ENCODE measurements at regions not wholly inside any gene's neighbourhood (a gene's known extent, or its start where the extent isn't known, plus 50 kb on each side); places are given as distances from the start of the nearest gene placed in this dataset.

GRCh38 chr5:3032513-3032912, 281.0 kb upstream of the IRX2 start:
- no peak overlapping the region for H3K4me3 Mint-ChIP-seq
- H3K36me3 Mint-ChIP-seq (ENCODE audit: low read depth), result no peaks in the 10 kb centered on the region
- no peaks in the 10 kb centered on the region for H3K4me1 Mint-ChIP-seq (ENCODE audit: low read depth)
- no peak overlapping the region for H3K27ac Mint-ChIP-seq
- peaks cover 27% of the 10 kb centered on the region for H3K9me3 Mint-ChIP-seq
- no peaks in the 10 kb centered on the region for H3K27me3 Mint-ChIP-seq (ENCODE audit: low read depth)

GRCh38 chr5:3031733-3032378, 280.4 kb upstream of the IRX2 start:
- no peak overlapping the region for H3K27ac Mint-ChIP-seq
- no peaks in the 10 kb centered on the region for H3K36me3 Mint-ChIP-seq (ENCODE audit: low read depth)

GRCh38 chr5:3030511-3031165, 279.2 kb upstream of the IRX2 start:
- Mint-ChIP-seq H3K27ac (no peak overlapping the region), H3K27me3 (ENCODE audit: low read depth) (no peaks in the 10 kb centered on the region), H3K4me3 (no peak overlapping the region), H3K36me3 (ENCODE audit: low read depth) (no peaks in the 10 kb centered on the region), H3K4me1 (ENCODE audit: low read depth) (no peaks in the 10 kb centered on the region), H3K9me3 (peaks cover 36% of the 10 kb centered on the region)

More at GRCh38 chr5:3031733-3032378, 280.4 kb upstream of the IRX2 start:
- Mint-ChIP-seq H3K27me3 (ENCODE audit: low read depth) (no peaks in the 10 kb centered on the region), H3K4me1 (ENCODE audit: low read depth) (no peaks in the 10 kb centered on the region), H3K9me3 (peaks cover 27% of the 10 kb centered on the region), H3K4me3 (no peak overlapping the region)

GRCh38 chr5:3029396-3029795, 277.9 kb upstream of the IRX2 start:
- Mint-ChIP-seq H3K27ac (no peak overlapping the region), H3K9me3 (peaks cover 38% of the 10 kb centered on the region), H3K27me3 (ENCODE audit: low read depth) (no peaks in the 10 kb centered on the region), H3K4me1 (ENCODE audit: low read depth) (no peaks in the 10 kb centered on the region), H3K4me3 (no peak overlapping the region), H3K36me3 (ENCODE audit: low read depth) (no peaks in the 10 kb centered on the region)

GRCh38 chr5:3027866-3028635, 276.6 kb upstream of the IRX2 start:
- H3K4me1 Mint-ChIP-seq (ENCODE audit: low read depth), result no peaks in the 10 kb centered on the region
- no peaks in the 10 kb centered on the region for H3K27me3 Mint-ChIP-seq (ENCODE audit: low read depth)
- H3K27ac Mint-ChIP-seq, result no peak overlapping the region
- no peak overlapping the region for H3K4me3 Mint-ChIP-seq
- H3K9me3 Mint-ChIP-seq, result peaks cover 32% of the 10 kb centered on the region
- no peaks in the 10 kb centered on the region for H3K36me3 Mint-ChIP-seq (ENCODE audit: low read depth)

GRCh38 chr5:3027185-3027865, 275.8 kb upstream of the IRX2 start:
- Mint-ChIP-seq H3K4me1 (ENCODE audit: low read depth) (no peaks in the 10 kb centered on the region), H3K27me3 (ENCODE audit: low read depth) (no peaks in the 10 kb centered on the region), H3K27ac (no peak overlapping the region), H3K36me3 (ENCODE audit: low read depth) (no peaks in the 10 kb centered on the region), H3K9me3 (peaks cover 32% of the 10 kb centered on the region), H3K4me3 (no peak overlapping the region)

GRCh38 chr5:3026651-3027050, 275.2 kb upstream of the IRX2 start:
- no peaks in the 10 kb centered on the region for H3K36me3 Mint-ChIP-seq (ENCODE audit: low read depth)
- H3K27me3 Mint-ChIP-seq (ENCODE audit: low read depth), result no peaks in the 10 kb centered on the region
- H3K27ac Mint-ChIP-seq, result no peak overlapping the region
- no peak overlapping the region for H3K4me3 Mint-ChIP-seq
- H3K9me3 Mint-ChIP-seq, result peaks cover 29% of the 10 kb centered on the region
- H3K4me1 Mint-ChIP-seq (ENCODE audit: low read depth), result no peaks in the 10 kb centered on the region

GRCh38 chr5:3026099-3026498, 274.6 kb upstream of the IRX2 start:
- Mint-ChIP-seq H3K9me3 (peaks cover 25% of the 10 kb centered on the region), H3K36me3 (ENCODE audit: low read depth) (no peaks in the 10 kb centered on the region), H3K4me1 (ENCODE audit: low read depth) (no peaks in the 10 kb centered on the region), H3K27ac (no peak overlapping the region), H3K27me3 (ENCODE audit: low read depth) (no peaks in the 10 kb centered on the region), H3K4me3 (no peak overlapping the region)

- H3K27me3 Mint-ChIP-seq (ENCODE audit: low read depth), result no peaks in the 10 kb centered on the region
- no peak overlapping the region for H3K27ac Mint-ChIP-seq
- H3K36me3 Mint-ChIP-seq (ENCODE audit: low read depth), result no peaks in the 10 kb centered on the region
- no peaks in the 10 kb centered on the region for H3K4me1 Mint-ChIP-seq (ENCODE audit: low read depth)
- H3K4me3 Mint-ChIP-seq, result no peak overlapping the region
- H3K9me3 Mint-ChIP-seq, result peaks cover 23% of the 10 kb centered on the region
Measured at GRCh38 chr5:3025392-3025791, 273.9 kb upstream of the IRX2 start.

GRCh38 chr5:3024976-3025375, 273.5 kb upstream of the IRX2 start:
- Mint-ChIP-seq H3K4me3 (no peak overlapping the region), H3K27ac (no peak overlapping the region), H3K4me1 (ENCODE audit: low read depth) (no peaks in the 10 kb centered on the region), H3K9me3 (peaks cover 22% of the 10 kb centered on the region), H3K27me3 (ENCODE audit: low read depth) (no peaks in the 10 kb centered on the region), H3K36me3 (ENCODE audit: low read depth) (no peaks in the 10 kb centered on the region)

GRCh38 chr5:3024554-3024953, 273.1 kb upstream of the IRX2 start:
- H3K4me1 Mint-ChIP-seq (ENCODE audit: low read depth), result no peaks in the 10 kb centered on the region
- no peaks in the 10 kb centered on the region for H3K36me3 Mint-ChIP-seq (ENCODE audit: low read depth)
- H3K27ac Mint-ChIP-seq, result no peak overlapping the region
- peaks cover 22% of the 10 kb centered on the region for H3K9me3 Mint-ChIP-seq
- H3K4me3 Mint-ChIP-seq, result no peak overlapping the region
- H3K27me3 Mint-ChIP-seq (ENCODE audit: low read depth), result no peaks in the 10 kb centered on the region

GRCh38 chr5:3024126-3024525, 272.6 kb upstream of the IRX2 start:
- no peak overlapping the region for H3K4me3 Mint-ChIP-seq
- no peaks in the 10 kb centered on the region for H3K4me1 Mint-ChIP-seq (ENCODE audit: low read depth)
- H3K27me3 Mint-ChIP-seq (ENCODE audit: low read depth), result no peaks in the 10 kb centered on the region
- no peak overlapping the region for H3K27ac Mint-ChIP-seq
- H3K9me3 Mint-ChIP-seq, result peaks cover 22% of the 10 kb centered on the region
- H3K36me3 Mint-ChIP-seq (ENCODE audit: low read depth), result no peaks in the 10 kb centered on the region

GRCh38 chr5:3023656-3024055, 272.2 kb upstream of the IRX2 start:
- no peak overlapping the region for H3K4me3 Mint-ChIP-seq
- no peak overlapping the region for H3K27ac Mint-ChIP-seq
- no peaks in the 10 kb centered on the region for H3K27me3 Mint-ChIP-seq (ENCODE audit: low read depth)
- H3K9me3 Mint-ChIP-seq, result peaks cover 24% of the 10 kb centered on the region
- H3K4me1 Mint-ChIP-seq (ENCODE audit: low read depth), result no peaks in the 10 kb centered on the region
- no peaks in the 10 kb centered on the region for H3K36me3 Mint-ChIP-seq (ENCODE audit: low read depth)

- no peaks in the 10 kb centered on the region for H3K4me1 Mint-ChIP-seq (ENCODE audit: low read depth)
- H3K4me3 Mint-ChIP-seq, result no peak overlapping the region
- H3K27me3 Mint-ChIP-seq (ENCODE audit: low read depth), result no peaks in the 10 kb centered on the region
- peaks cover 22% of the 10 kb centered on the region for H3K9me3 Mint-ChIP-seq
- H3K36me3 Mint-ChIP-seq (ENCODE audit: low read depth), result no peaks in the 10 kb centered on the region
- H3K27ac Mint-ChIP-seq, result no peak overlapping the region
Measured at GRCh38 chr5:3022665-3023064, 271.2 kb upstream of the IRX2 start.
